ENCODE measurements at regions not wholly inside any gene's neighbourhood (a gene's known extent, or its start where the extent isn't known, plus 50 kb on each side); places are given as distances from the start of the nearest gene placed in this dataset.

DNA sequence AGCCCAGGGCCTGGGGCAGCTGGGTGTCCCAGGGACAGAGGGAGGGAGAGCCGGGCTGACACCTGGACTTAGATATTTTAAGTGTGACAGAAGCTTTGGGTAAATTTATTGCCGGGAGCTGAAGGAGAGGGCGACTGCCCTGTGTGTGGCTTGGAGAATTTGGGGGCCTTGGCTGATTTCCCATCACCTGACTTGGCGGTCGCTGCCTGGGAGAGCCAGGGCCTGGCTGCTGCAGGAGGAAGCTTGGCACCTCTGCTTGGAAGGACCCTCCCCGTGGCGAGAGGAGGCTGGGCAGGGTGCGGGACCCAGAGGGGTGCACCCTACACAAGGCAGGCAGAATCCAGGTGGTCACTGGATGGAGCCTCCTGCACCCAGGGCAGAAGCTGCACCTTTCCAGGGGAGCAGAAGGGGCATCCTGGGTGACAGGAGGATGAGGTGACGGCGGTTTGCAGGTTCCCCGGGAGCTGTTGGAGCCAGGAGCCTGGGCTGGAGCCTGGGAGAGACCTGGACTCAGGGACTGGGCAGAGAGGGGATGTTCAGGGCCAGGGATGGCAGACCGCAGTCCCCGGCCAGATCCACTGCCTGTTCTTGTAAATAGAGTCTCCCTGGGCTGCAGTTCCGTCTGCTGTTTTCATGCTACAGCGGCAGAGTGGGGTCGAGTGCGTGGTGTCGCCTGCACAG, 72.0 kb downstream of the RGS12 start:
- BruUV-seq (replicated peaks) = no TSS peak
- DNase-seq = no peak
- Mint-ChIP-seq H3K4me1 (ENCODE audit: low read depth, unreplicated experiment) (no peaks in the 10 kb centered on the region), H3K27me3 (ENCODE audit: insufficient read depth, unreplicated experiment) (no peaks in the 10 kb centered on the region), H3K36me3 (ENCODE audit: insufficient read depth, unreplicated experiment) (peaks cover 6% of the 10 kb centered on the region), H3K4me3 (ENCODE audit: unreplicated experiment) (no peak overlapping the region), H3K9me3 (ENCODE audit: unreplicated experiment) (no peaks in the 10 kb centered on the region), H3K27ac (ENCODE audit: unreplicated experiment) (no peak overlapping the region)
- no peaks in the 10 kb centered on the region for H3K27me3 ChIP-seq (replicated peaks; ENCODE audit: control insufficient read depth, insufficient read depth, low read length)
- no peaks in the 10 kb centered on the region for H3K4me1 ChIP-seq
- POLR2A ChIA-PET = no interaction called here
- H3K9me3 ChIP-seq = no peaks in the 10 kb centered on the region
- no peak overlapping the region for H3K4me3 ChIP-seq (ENCODE audit: low read depth, low read length)
- TF ChIP-seq, protein P1, sequence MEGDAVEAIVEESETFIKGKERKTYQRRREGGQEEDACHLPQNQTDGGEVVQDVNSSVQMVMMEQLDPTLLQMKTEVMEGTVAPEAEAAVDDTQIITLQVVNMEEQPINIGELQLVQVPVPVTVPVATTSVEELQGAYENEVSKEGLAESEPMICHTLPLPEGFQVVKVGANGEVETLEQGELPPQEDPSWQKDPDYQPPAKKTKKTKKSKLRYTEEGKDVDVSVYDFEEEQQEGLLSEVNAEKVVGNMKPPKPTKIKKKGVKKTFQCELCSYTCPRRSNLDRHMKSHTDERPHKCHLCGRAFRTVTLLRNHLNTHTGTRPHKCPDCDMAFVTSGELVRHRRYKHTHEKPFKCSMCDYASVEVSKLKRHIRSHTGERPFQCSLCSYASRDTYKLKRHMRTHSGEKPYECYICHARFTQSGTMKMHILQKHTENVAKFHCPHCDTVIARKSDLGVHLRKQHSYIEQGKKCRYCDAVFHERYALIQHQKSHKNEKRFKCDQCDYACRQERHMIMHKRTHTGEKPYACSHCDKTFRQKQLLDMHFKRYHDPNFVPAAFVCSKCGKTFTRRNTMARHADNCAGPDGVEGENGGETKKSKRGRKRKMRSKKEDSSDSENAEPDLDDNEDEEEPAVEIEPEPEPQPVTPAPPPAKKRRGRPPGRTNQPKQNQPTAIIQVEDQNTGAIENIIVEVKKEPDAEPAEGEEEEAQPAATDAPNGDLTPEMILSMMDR (IDR thresholded peaks at IDR 0.05; ENCODE audit: insufficient read depth in 1 of 2, low read depth in 1 of 2, low read length in 1 of 2, severe bottlenecking in 1 of 2, unreplicated experiment in 1 of 2) = no peak
- no peaks in the 10 kb centered on the region for H3K36me3 ChIP-seq (ENCODE audit: control insufficient read depth, insufficient read depth, low read length)
- intact Hi-C loops (cut with micrococcal nuclease; ENCODE audit: unreplicated experiment) = no loop called here
- CTCF ChIA-PET = no interaction called here

DNA sequence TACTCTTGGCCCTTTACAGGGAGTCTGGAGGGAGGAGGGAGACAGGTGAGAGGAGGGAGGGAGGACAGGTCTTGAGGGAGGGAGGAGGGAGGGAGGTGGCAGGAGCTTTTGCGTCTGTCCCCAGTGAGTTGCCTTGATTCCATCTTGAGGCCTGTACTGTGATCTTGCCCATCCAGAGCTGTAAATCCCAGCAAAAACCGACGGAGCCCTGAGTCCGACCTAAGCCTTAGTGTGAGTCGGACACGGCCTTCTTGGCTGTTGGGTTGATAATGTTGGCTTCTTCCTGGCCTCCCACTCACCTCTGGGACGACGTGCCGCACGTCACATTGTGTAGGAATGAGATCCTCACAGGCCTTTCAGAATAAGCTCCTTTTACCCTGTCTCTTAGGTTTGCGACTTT, 72.5 kb downstream of the RGS12 start:
- POLR2A ChIA-PET = no interaction called here
- no peak overlapping the region for H3K27ac Mint-ChIP-seq (ENCODE audit: unreplicated experiment)
- intact Hi-C loops (cut with micrococcal nuclease; ENCODE audit: unreplicated experiment) = no loop called here

DNA sequence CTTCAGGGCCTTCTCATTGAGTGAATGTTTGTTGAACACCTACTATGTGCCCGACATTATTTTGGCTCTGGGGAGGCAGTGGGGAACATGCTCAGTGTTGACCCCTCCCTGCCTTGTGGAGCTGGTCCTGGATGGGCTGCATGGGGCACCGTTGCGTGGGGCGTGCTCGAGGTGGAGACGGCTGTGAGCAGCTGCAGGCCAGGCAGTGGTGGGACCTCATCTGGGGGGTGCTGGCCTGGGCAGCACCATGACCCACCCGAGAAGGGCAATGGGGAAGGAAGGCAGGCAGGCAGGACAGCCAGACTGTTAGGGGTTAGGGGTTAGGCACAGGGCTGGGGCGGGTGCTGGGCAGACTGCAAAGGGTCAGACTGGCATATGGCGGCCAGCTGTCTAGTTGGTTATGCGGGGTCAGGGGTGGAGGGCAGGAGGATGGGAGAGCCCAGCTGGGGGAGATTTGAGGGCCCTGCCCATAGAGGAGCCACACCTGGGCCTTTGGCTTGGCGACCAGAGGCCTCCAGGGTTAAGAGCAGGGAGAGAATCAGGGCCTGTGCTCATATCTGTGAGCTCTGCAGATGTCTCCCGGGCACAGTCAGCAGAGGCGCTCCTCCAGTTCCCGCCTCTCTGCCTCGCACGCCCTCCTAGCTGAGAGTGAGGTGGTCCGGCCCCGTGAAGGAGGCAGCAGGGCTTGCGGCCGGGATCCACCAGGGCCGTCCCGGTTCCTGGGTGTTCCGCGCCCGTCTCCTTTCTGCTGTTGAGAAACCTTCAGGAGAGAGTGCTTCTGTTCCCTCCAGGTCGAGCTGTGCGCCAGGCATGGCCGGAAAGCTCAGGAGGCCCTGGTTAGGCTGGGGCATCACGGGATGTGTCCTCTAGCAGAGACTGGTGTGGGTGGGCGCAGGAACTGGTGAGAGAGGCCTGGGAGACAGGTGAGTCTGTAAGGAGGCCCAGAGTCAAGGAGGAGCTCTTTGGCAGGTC, 73.3 kb downstream of the RGS12 start:
- CTCF ChIA-PET = interaction anchor here (0.6 to 1.3 kb wide), 2 partner anchors 114 to 745 kb away, joined by 3 read pairs; no protein-coding TSS in a partner anchor
- TF ChIP-seq, protein P1 (IDR thresholded peaks at IDR 0.05; ENCODE audit: insufficient read depth in 1 of 2, low read depth in 1 of 2, low read length in 1 of 2, severe bottlenecking in 1 of 2, unreplicated experiment in 1 of 2) = no peak
- Mint-ChIP-seq H3K4me3 (ENCODE audit: unreplicated experiment) (no peak overlapping the region), H3K27me3 (ENCODE audit: insufficient read depth, unreplicated experiment) (no peaks in the 10 kb centered on the region), H3K27ac (ENCODE audit: unreplicated experiment) (no peak overlapping the region), H3K36me3 (ENCODE audit: insufficient read depth, unreplicated experiment) (peaks cover 6% of the 10 kb centered on the region), H3K9me3 (ENCODE audit: unreplicated experiment) (no peaks in the 10 kb centered on the region), H3K4me1 (ENCODE audit: low read depth, unreplicated experiment) (peaks cover 4% of the 10 kb centered on the region)
- no TSS peak for BruUV-seq (replicated peaks)
- POLR2A ChIA-PET = no interaction called here
- no peak for DNase-seq
- Histone ChIP-seq H3K4me3 (ENCODE audit: low read depth, low read length) (no peak overlapping the region), H3K36me3 (ENCODE audit: control insufficient read depth, insufficient read depth, low read length) (no peaks in the 10 kb centered on the region), H3K4me1 (no peaks in the 10 kb centered on the region), H3K27me3 (replicated peaks; ENCODE audit: control insufficient read depth, insufficient read depth, low read length) (no peaks in the 10 kb centered on the region), H3K9me3 (no peaks in the 10 kb centered on the region)
- intact Hi-C loops (cut with micrococcal nuclease; ENCODE audit: unreplicated experiment) = no loop called here

More for the DNA sequence above, 72.5 kb downstream of the RGS12 start:
- Mint-ChIP-seq H3K9me3 (ENCODE audit: unreplicated experiment) (no peaks in the 10 kb centered on the region), H3K4me3 (ENCODE audit: unreplicated experiment) (no peak overlapping the region), H3K4me1 (ENCODE audit: low read depth, unreplicated experiment) (no peaks in the 10 kb centered on the region), H3K36me3 (ENCODE audit: insufficient read depth, unreplicated experiment) (peaks cover 6% of the 10 kb centered on the region), H3K27me3 (ENCODE audit: insufficient read depth, unreplicated experiment) (no peaks in the 10 kb centered on the region)
- BruUV-seq (replicated peaks) = no TSS peak
- no peaks in the 10 kb centered on the region for H3K9me3 ChIP-seq
- no peaks in the 10 kb centered on the region for H3K27me3 ChIP-seq (replicated peaks; ENCODE audit: control insufficient read depth, insufficient read depth, low read length)
- no peaks in the 10 kb centered on the region for H3K36me3 ChIP-seq (ENCODE audit: control insufficient read depth, insufficient read depth, low read length)
- no peaks in the 10 kb centered on the region for H3K4me1 ChIP-seq
- DNase-seq = no peak
- CTCF ChIA-PET = no interaction called here
- TF ChIP-seq, protein P1 (IDR thresholded peaks at IDR 0.05; ENCODE audit: insufficient read depth in 1 of 2, low read depth in 1 of 2, low read length in 1 of 2, severe bottlenecking in 1 of 2, unreplicated experiment in 1 of 2) = no peak
- no peak overlapping the region for H3K4me3 ChIP-seq (ENCODE audit: low read depth, low read length)
